MM.1S (cell line): ENCODE measurements at regions not wholly inside any gene's neighbourhood (a gene's known extent, or its start where the extent isn't known, plus 50 kb on each side); places are given as distances from the start of the nearest gene placed in this dataset.

ENCODE experiments used
- DNase-seq: peaks from one replicate; pipeline ENCODE4 v3.0.0-alpha.2; 2015
- H2AFZ ChIP-seq: fragments of 300-600 bp; sonication (generic); 2 replicates; pipeline ENCODE4 v1.6.0; 2016; ENCODE audit warnings: antibody characterized with exemption, low read length
- H3F3A ChIP-seq: fragments of 300-600 bp; sonication (generic); 2 replicates; pipeline ENCODE4 v1.6.1; 2016; ENCODE audit warnings: mild to moderate bottlenecking, antibody characterized with exemption, low read length, moderate library complexity, mixed read lengths; ENCODE audit not compliant: insufficient read depth
- H3K27ac ChIP-seq: fragments of 300-600 bp; sonication (generic); 2 replicates; pipeline ENCODE4 v1.5.1; 2016; ENCODE audit warnings: mild to moderate bottlenecking, low read length
- H3K27me3 ChIP-seq: fragments of 300-600 bp; sonication (generic); replicated peaks from 2 replicates; pipeline ENCODE4 v1.6.0; 2016; ENCODE audit warnings: low read length; ENCODE audit not compliant: insufficient read depth
- H3K36me3 ChIP-seq: fragments of 300-600 bp; sonication (generic); replicated peaks from 2 replicates; pipeline ENCODE4 v1.6.1; 2016; ENCODE audit warnings: mild to moderate bottlenecking, low read length, mixed read lengths; ENCODE audit not compliant: insufficient read depth
- H3K4me1 ChIP-seq: fragments of 300-600 bp; sonication (generic); 2 replicates; pipeline ENCODE4 v1.6.1; 2016; ENCODE audit warnings: low read length, mixed read lengths
- H3K4me2 ChIP-seq: fragments of 300-600 bp; sonication (generic); 2 replicates; pipeline ENCODE4 v1.6.0; 2016; ENCODE audit warnings: low read depth, low read length
- H3K4me3 ChIP-seq: fragments of 300-600 bp; sonication (generic); 2 replicates; pipeline ENCODE4 v1.5.1; 2016; ENCODE audit warnings: low read length, mixed read lengths
- H3K79me2 ChIP-seq: fragments of 300-600 bp; sonication (generic); 2 replicates; pipeline ENCODE4 v1.6.1; 2016; ENCODE audit warnings: mixed run types, low read length, mixed read lengths
- H3K9ac ChIP-seq: fragments of 300-600 bp; sonication (generic); 2 replicates; pipeline ENCODE4 v1.6.1; 2016; ENCODE audit warnings: low read length, mixed read lengths
- H3K9me2 ChIP-seq: fragments of 300-600 bp; sonication (generic); replicated peaks from 2 replicates; pipeline ENCODE4 v1.6.1; 2016; ENCODE audit warnings: mild to moderate bottlenecking, low read length, mixed read lengths; ENCODE audit not compliant: insufficient read depth
- H3K9me3 ChIP-seq: fragments of 300-600 bp; sonication (generic); replicated peaks from 2 replicates; pipeline ENCODE4 v1.6.1; 2016; ENCODE audit warnings: mild to moderate bottlenecking, low read length, mixed read lengths; ENCODE audit not compliant: insufficient read depth
- H4K20me1 ChIP-seq: fragments of 300-600 bp; sonication (generic); 2 replicates; pipeline ENCODE4 v1.6.1; 2016; ENCODE audit warnings: mild to moderate bottlenecking, low read length, moderate library complexity, mixed read lengths; ENCODE audit not compliant: insufficient read depth
- EZH2 ChIP-seq: fragments of 300-600 bp; sonication (generic); optimal IDR thresholded peaks from 2 replicates; pipeline ENCODE3; 2017; ENCODE audit warnings: low read depth, mild to moderate bottlenecking, antibody characterized with exemption, low read length, mixed read lengths
- EZH2phosphoT487 ChIP-seq: fragments of 300-600 bp; sonication (generic); IDR thresholded peaks from 2 replicates; pipeline ENCODE4 v1.6.1; 2018; ENCODE audit warnings: antibody characterized with exemption, low read length
- TF ChIP-seq, protein P1 (sequence below): fragments of 300-600 bp; sonication (generic); IDR thresholded peaks from 2 replicates; pipeline ENCODE4 v1.5.1; 2016; ENCODE audit warnings: antibody characterized with exemption, low read length, mixed read lengths

DNA sequence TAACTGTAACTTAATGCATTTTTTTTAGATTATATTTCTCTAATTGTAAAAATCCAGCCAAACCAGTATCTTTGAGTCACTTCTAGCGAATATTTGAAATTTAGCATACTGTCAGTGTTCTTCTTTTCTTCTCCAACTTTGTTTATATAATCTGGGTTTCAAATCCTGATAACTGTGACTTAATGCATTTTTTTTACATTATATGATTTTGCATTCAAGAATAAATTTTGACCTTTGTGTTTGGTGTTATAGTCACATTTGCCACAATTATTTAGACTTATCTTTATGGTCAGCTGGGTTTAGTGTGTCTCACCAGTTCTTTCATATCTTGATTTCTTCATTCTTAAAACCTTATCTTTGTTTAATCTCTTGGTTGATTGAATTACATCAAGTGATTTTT, 345.7 kb downstream of the SLC4A3 start:
- H3K4me1 ChIP-seq, result no peaks in the 10 kb centered on the region
- no peaks in the 10 kb centered on the region for H4K20me1 ChIP-seq
- H3K79me2 ChIP-seq, result no peaks in the 10 kb centered on the region
- H3K27ac ChIP-seq, result no peak overlapping the region
- no peak for DNase-seq
- H2AFZ ChIP-seq, result no peak overlapping the region
- no peak overlapping the region for H3K9ac ChIP-seq
- no peaks in the 10 kb centered on the region for H3K36me3 ChIP-seq
- H3K27me3 ChIP-seq, result no peaks in the 10 kb centered on the region
- no peaks in the 10 kb centered on the region for H3F3A ChIP-seq
- TF ChIP-seq EZH2phosphoT487 (no peak), EZH2 (no peak)
- TF ChIP-seq, protein P1, sequence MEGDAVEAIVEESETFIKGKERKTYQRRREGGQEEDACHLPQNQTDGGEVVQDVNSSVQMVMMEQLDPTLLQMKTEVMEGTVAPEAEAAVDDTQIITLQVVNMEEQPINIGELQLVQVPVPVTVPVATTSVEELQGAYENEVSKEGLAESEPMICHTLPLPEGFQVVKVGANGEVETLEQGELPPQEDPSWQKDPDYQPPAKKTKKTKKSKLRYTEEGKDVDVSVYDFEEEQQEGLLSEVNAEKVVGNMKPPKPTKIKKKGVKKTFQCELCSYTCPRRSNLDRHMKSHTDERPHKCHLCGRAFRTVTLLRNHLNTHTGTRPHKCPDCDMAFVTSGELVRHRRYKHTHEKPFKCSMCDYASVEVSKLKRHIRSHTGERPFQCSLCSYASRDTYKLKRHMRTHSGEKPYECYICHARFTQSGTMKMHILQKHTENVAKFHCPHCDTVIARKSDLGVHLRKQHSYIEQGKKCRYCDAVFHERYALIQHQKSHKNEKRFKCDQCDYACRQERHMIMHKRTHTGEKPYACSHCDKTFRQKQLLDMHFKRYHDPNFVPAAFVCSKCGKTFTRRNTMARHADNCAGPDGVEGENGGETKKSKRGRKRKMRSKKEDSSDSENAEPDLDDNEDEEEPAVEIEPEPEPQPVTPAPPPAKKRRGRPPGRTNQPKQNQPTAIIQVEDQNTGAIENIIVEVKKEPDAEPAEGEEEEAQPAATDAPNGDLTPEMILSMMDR, result no peak
- no peak overlapping the region for H3K4me3 ChIP-seq
- H3K9me2 ChIP-seq, result no peaks in the 10 kb centered on the region
- no peak overlapping the region for H3K4me2 ChIP-seq
- H3K9me3 ChIP-seq, result no peaks in the 10 kb centered on the region

DNA sequence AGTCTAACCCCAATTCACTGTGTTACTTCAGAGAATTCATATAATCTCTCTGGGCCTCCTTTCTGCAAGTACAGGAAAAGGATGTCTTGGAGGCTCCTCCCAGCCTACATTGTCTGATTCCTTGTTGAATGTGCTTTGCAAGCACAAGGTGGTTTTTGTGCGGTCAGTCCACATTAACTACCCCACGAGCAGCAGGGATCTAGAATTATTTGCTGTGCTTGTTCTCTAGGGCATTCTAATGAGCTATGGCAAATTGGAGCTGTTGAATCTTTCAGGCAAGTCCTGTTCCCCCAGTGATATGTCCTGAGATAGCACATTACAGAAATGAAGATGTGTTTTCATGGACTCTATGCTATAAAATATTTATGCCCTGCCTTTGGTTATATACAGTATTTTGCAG, 349.4 kb downstream of the SLC4A3 start:
- Histone ChIP-seq H2AFZ (no peak overlapping the region), H3K79me2 (no peaks in the 10 kb centered on the region), H3K27ac (no peak overlapping the region), H3K27me3 (no peaks in the 10 kb centered on the region), H3K9me3 (no peaks in the 10 kb centered on the region), H3K4me2 (no peak overlapping the region), H3K36me3 (no peaks in the 10 kb centered on the region), H3K4me1 (no peaks in the 10 kb centered on the region), H4K20me1 (no peaks in the 10 kb centered on the region), H3K9ac (no peak overlapping the region), H3F3A (no peaks in the 10 kb centered on the region), H3K4me3 (no peak overlapping the region), H3K9me2 (no peaks in the 10 kb centered on the region)
- TF ChIP-seq EZH2, result no peak
- TF ChIP-seq, protein P1, result no peak
- no peak for DNase-seq

GRCh38 chr2:219980638-219981037, 353.2 kb downstream of the SLC4A3 start:
- no peaks in the 10 kb centered on the region for H3K36me3 ChIP-seq
- no peaks in the 10 kb centered on the region for H3F3A ChIP-seq
- no peak overlapping the region for H3K4me2 ChIP-seq
- H3K9ac ChIP-seq, result no peak overlapping the region
- H3K27me3 ChIP-seq, result no peaks in the 10 kb centered on the region
- no peaks in the 10 kb centered on the region for H3K4me1 ChIP-seq
- H3K9me2 ChIP-seq, result no peaks in the 10 kb centered on the region
- no peak overlapping the region for H3K4me3 ChIP-seq
- no peak for TF ChIP-seq EZH2phosphoT487
- TF ChIP-seq, protein P1, result no peak
- TF ChIP-seq EZH2, result no peak
- H3K27ac ChIP-seq, result no peak overlapping the region
- no peaks in the 10 kb centered on the region for H3K9me3 ChIP-seq
- H4K20me1 ChIP-seq, result no peaks in the 10 kb centered on the region
- no peaks in the 10 kb centered on the region for H3K79me2 ChIP-seq
- no peak for DNase-seq
- H2AFZ ChIP-seq, result no peak overlapping the region

GRCh38 chr2:219983836-219984235, 356.4 kb downstream of the SLC4A3 start:
- Histone ChIP-seq H3K36me3 (no peaks in the 10 kb centered on the region), H3K79me2 (no peaks in the 10 kb centered on the region), H3K9me2 (no peaks in the 10 kb centered on the region), H3K27ac (no peak overlapping the region), H3K9ac (no peak overlapping the region), H3K27me3 (no peaks in the 10 kb centered on the region), H3K4me1 (no peaks in the 10 kb centered on the region), H3K4me2 (no peak overlapping the region), H3K9me3 (no peaks in the 10 kb centered on the region), H3F3A (no peaks in the 10 kb centered on the region), H3K4me3 (no peak overlapping the region), H2AFZ (no peak overlapping the region), H4K20me1 (no peaks in the 10 kb centered on the region)
- DNase-seq, result no peak
- TF ChIP-seq, protein P1, result no peak
- TF ChIP-seq EZH2 (no peak), EZH2phosphoT487 (no peak)
